ENCODE measurements at regions not wholly inside any gene's neighbourhood (a gene's known extent, or its start where the extent isn't known, plus 50 kb on each side); places are given as distances from the start of the nearest gene placed in this dataset.
"Not testable (repeated sequence)": the region's sequence is repeated elsewhere in the genome, so short reads cannot be mapped to it uniquely, and the experiment has no call there.

DNA sequence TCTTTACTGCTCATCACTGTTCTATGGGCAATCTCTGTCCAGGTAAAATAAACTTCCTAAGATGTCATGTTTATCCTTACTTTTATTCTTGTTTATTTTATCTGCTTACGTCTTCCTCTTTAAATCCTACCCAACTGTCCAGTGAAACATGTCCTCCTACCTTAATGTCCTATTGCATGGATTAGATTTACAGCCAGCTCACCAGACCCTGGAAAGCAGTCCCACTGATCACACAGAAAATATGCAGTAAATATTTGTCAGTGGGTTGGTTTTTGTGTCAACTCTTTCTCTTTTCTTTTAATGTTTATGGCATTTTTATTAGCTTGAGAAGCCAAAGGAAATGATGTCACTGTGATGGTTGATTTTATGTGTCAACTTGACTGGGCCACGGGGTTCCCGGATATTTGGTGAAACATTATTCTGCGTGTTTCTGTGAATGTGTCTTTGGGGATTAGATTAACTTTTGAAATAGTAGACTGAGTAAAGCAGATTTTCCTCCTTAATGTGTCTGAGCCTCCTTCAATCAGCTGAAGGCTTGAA lies 258.3 kb downstream of the SRGAP2C start:
- no peak for DNase-seq

DNA sequence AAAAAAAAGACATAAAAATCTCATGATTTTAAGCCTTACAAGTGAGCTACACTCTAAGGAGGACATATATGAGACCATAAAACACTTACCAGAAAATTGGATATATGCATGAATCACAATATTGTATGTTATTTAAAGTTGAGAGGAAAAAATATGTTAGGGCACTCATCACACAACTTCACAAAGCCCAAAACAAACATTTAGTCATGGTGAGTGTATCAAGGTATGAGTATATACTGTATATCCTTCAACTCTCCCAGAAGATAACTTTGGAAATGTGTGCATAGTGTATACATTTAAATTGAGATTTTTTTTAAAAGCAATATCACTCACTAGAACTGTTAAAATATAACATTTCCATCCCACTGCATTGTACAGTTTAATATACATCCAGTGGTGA lies 259.3 kb downstream of the SRGAP2C start:
- DNase-seq: peak; percentile 13

DNA sequence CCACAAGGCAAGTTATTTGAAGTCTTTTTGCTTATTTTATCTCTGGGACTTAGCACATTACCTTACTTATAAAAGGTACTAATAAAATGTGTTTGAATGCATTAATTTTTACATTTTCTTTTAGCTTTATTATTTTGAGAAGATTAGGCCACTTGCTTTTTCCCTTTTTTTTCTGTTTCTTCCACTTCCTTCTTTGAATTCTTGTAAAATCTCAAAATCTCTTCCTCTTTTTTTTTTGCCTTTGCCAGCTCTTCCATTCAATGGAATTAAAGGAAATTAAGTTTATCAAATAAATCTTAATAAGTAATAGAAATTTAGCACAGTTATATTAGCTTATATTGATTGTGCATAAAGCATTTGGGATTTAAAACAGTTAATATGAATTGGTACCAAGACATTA lies 260.9 kb downstream of the SRGAP2C start:
- DNase-seq: no peak

DNA sequence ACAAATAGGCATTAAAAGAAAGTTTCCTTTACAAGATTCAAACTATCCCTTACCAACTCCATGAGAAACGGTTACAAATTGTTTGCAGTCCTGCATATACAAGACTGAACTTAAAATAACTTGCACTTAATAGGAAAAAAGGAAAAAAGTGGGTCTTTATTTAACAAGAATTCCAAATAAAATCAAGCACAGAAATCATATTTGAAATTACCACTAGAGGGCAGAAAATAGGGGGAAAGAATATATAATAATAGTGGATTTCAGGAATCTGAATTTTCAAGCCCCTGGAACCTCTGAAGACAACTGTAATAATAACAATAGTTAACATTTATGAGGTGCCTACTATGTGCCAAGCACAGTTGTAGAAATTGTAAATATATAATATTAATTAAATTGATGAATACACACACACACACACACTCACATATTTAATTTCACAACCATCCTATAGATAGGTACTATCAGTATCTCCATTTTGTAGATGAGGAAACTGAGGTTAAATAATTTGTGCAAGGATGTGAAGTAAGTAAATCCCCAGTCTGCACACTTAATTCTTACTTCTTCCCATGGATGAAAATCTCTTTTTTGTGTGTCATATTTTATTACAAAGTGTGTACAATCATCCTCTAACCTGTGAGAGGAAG lies 262.6 kb downstream of the SRGAP2C start:
- DNase-seq: peak; percentile 13

DNA sequence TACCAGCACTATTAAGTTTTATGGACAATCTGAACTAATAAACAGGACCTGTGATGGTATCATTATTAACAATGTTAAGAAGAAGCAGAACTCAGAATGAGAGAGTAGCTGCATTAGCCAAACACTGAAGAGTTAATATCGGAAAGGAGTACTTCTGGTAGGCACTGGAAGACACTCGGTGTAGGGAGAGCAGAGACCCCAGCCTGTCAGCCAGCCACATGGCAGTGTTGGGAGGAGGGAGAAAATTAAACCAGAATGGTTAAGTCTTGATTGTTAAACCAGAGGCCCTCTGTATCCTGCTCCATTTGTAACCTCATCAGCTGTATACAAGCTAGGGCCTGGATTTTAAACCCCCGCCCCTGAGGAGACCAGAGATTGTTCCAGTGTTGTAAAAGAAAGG lies 263.3 kb downstream of the SRGAP2C start:
- not testable (repeated sequence) for DNase-seq

DNA sequence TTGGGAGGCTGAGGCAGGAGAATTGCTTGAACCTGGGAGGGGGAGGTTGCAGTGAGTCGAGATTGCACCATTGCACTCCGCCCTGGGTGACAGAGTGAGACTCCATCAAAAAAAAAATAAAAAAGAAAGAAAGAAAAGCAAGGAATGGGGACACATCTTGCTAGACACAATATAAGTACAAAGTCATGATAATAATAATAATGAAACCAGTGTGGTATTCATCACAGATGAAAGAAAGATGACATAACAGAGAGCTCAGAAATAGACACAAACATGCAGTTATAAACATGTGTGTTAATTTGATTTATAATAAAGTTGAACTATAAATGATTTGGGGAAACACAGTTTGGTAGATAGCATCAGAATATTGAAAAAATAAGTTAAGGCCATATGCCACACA lies 264.1 kb downstream of the SRGAP2C start:
- no peak for DNase-seq

DNA sequence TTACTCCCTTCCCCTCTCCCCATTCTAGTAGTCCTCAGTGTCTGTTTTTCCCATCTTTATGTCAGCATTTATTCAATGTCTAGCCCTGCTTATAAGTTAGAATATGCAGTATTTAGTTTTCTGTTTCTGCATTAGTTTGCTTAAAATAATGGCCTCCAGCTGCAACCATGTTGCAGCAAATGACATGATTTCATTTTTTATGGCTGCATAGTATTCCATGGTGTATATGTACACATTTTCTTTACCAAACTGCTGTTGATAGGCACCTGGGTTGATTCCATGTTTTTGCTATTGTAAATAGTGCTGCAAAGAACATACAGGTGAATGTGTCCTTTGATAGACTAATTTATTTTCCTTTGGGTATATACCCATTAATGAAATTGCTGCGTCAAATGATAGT lies 267.7 kb downstream of the SRGAP2C start:
- DNase-seq: no peak

DNA sequence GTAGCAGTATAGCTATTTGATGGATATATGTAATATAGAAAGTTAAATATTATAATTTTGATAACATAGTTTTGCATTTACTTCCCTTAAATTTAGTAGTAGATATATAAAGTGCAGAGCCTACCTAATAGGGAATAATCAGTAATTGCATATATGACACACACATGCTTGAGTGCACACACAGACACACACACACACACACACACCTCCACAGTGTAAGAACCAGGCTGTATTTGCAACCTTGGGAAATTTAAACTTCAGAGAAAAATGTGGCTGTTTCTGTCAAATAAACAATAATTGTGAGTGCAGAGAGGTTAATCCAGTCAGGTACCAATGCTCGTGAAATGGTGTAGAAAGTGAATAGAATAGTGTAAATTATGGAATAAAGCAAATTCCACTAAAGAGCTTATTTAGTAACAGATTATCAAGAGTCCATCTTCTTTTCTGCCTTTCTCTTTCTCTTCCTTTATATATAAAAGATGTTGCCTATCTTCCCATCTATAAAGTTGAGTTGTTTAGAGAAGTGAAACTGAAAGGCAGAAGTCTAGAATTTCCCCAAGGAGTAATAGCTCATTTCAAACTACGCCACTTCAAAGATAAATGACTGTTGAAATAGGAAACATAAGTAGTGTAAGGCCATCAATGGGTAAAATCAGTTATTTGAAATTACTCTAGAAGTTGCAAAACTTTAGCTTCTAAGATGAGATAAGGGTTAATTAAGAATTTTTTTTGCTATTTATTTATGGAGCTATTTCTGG lies 273.7 kb downstream of the SRGAP2C start:
- no peak for DNase-seq

DNA sequence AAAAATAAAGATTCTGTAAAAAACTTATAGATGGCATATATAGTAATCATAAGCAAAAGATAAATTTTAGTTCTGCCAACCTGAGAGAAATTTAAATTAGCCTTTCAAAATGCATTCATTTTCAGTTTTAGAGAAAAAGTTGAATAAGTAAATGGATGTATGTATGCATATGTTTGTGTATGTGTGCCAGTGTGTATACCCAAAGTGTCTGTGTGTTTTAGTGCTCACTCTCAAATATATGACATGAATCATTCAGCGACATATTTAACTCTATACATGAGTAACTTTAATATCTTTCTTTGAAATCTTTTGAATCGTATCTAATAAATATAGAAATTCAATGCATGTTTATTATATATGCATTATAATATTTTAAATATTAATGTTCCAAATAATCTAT lies 274.5 kb downstream of the SRGAP2C start:
- no peak for DNase-seq

DNA sequence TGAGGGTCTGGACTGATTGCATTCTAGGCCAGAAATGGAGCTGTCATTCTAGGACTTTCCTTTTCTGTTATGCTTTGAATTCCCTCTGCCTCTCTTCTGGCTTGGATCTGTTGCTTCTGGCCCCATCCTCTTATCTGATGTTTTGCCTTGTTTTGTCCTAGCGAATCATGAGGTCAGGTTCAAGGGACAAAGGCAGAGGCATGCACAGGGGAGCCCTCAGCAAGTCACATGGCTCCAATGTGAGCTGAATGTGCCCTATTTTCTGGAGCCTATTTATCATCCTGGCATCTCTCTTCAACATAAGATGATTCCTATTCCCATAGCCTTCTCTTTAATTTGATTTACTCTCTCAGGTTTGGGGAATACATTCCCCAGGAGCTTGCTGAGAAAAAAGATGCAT lies 284.6 kb downstream of the SRGAP2C start:
- DNase-seq: not testable (repeated sequence)

DNA sequence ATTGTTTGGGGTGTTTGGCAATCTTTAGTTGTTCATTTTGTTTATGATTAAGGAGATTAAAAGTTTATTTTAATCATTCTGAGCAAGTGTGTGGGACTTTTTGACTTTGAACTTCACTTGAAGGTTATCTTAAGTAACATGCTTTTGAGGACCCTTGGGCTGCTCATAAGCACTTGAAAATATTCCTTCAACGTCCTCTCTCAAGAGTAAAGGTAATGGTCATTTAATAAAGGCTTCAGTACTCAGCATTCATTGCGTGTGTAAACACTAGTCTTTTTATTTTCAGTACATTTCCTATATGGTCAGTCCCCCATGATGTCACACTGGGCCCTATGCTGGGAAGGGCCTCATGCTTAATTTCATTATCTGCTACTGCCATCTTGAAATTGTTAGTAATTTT lies 285.6 kb downstream of the SRGAP2C start:
- DNase-seq: not testable (repeated sequence)

DNA sequence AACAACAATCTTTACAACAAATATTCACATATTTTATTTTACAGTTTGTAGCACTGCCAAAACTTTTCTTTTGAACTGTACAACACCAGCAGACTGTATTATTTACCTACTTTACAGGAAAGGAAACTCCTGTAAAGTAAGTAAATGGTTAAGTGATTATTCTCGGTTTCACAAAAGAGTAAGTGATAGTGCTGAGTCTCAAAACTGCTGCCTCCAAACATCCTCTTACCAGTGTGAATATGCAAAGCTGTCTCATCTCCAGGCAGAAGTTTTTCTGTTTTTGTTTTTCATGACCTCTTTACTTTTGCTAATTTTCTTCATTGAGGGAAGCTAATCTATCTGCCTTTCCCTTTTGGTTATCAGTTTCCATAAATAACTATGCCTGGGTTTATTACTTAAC lies 286.7 kb downstream of the SRGAP2C start:
- no peak for DNase-seq

DNA sequence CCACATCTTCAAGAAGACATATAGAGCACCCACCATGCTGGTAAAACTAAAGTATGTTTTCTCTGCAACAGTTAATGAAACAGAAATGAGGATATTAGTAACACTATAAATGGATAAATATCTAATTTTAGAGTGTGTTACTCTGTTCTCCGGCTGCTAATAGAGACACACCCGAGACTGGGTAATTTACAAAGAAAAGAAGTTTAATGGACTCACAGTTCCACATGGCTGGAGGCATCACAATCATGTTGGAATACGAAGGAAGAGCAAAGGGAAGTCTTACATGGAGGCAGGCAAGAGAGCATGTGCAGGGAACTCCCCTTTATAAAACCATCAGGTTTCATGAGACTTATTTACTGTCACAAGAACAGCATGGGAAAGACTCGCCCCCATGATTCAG lies 287.2 kb downstream of the SRGAP2C start:
- DNase-seq: no peak

DNA sequence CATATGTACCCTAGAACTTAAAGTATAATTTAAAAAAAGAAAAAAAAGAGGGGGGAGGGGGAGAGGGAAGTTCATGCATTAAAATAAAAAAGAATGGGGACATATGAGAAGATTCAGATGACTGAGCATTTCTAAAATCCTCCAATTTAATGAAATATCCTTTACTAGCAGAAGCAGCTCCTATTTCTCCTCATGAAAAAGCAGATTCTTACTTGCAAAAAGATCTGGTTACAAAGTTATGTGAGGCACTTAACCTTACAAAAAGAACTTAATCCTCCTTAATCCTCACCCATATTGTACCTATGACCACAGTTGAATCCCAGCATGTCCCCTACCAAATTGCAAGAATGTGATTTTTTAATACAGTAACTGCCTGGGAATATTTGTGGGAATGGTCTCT lies 298.5 kb downstream of the SRGAP2C start:
- DNase-seq: no peak

DNA sequence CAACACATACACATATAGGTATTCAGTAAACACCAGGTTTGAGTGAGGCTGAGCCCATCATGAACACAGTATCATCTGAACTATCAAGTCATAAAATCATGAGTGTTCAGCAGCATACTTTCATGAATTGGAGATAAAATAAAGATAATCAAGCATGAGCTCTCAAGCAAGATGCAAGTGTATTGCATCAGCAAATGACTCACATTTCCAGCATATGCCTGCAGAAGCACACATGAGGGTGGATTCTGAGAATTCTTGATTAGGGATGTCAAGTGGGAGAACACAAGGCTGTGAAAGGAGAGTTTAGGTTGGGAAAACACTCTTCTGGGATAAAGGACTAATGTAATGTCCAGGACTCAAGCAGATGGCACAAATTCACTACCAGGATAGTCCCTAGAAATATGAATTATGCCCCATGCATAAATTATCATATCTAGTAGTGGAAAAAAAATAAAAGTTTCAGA lies 299.2 kb downstream of the SRGAP2C start:
- DNase-seq: no peak

DNA sequence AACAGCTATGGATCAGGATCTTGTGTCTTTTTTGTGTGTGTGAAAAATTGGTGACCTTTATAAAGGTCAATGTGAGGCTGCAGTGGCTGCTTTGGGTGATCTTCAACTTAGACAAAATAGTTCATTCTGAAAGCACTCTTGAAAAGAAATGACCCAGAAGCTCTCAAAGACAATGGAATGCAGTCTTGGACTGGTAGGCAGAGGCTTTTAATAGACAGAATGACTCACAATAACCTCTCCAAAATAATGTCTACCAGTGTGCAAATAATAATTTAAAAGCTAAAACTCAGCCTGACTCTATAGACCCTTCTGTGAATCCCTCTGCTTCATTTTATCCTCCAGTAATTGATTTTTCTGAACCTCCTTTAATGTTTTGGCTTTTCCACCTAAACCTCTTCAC lies 310.0 kb downstream of the SRGAP2C start:
- peak; percentile 2 for DNase-seq

DNA sequence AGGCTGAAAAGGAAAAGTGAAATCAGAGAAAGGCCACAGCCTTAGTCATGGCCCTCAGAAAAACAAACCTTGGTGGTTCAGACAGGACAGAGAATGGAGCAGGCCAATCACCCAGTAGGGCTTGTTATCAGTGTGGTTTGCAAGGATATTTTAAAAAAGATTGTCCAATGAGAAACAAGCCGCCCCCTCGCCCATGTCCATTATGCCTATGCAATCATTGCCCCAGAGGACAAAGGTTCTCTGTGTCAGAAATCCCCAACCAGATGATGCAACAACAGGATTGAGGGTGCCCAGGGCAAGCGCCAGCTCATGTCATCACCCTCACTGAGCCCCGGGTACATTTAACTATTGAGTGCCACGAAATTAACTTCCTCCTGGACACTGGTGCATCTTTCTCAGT lies 326.7 kb downstream of the SRGAP2C start:
- DNase-seq: not testable (repeated sequence)

DNA sequence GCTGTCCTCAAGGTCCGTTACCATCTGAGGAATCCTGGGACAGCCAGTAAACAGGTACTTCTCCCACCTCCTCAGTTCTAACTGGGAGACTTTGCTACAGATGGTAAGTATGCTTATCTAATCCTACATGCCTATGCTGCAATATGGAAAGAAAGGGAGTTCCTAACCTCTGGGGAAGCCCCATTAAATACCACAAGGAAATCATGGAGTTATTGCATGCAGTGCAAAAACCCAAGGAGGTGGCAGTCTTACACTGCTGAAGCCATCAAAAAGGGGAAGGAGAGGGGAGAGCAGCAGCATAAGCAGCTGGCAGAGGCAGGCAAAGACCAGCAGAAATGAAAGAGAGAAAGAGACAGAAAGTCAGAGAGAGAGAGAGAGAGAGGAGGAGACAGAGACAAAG lies 327.1 kb downstream of the SRGAP2C start:
- DNase-seq: not testable (repeated sequence)

DNA sequence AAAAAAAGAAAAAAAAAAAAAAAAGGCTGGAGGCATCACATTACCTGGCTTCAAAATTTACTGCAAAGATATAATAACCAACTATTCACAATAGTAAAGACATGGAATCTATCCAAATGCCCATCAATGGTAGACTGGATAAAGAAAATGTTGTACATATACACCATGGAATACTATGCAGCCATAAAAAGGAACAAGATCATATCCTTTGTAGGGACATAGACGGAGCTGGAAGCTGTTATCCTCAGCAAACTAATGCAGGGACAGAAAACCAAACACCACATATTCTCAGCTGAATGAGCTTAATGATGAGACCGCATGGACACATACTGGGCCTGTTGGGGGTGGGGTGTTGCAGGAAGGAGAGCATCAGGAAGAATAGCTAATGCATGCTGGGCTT lies 330.5 kb downstream of the SRGAP2C start:
- no peak for DNase-seq

DNA sequence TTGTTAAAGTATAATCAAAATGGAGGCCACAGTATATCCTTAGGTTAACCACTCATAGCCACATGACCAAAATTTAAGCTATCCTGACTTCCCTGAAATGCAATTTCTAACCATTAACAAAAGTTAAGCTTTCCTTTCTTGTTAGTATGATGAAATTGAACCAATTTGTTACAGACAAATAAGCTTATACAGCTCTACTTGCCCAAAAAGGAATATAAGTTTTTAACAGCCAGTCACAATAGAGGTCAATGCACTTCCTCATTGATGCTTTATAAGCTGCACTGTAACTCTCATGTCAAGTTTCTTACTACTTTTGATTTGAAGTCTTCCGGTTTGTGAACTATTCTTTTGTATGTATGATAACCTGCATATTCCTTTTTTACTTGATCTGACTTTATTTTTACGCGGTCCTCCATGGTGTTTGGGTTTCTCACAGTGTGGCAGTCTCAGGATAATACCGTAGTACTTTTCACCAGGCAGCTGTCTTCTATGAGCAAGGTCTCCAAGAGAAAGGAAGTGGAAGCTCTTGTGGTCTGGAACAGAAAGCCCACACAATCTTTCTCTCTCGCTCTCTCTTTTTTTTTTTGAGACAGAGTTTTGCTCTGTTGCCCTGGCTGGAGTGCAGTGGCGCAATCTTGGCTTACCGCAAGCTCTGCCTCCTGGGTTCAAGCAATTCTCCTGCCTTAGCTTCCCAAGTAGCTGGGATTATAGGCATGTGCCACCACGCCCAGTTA lies 331.6 kb downstream of the SRGAP2C start:
- no peak for DNase-seq

DNA sequence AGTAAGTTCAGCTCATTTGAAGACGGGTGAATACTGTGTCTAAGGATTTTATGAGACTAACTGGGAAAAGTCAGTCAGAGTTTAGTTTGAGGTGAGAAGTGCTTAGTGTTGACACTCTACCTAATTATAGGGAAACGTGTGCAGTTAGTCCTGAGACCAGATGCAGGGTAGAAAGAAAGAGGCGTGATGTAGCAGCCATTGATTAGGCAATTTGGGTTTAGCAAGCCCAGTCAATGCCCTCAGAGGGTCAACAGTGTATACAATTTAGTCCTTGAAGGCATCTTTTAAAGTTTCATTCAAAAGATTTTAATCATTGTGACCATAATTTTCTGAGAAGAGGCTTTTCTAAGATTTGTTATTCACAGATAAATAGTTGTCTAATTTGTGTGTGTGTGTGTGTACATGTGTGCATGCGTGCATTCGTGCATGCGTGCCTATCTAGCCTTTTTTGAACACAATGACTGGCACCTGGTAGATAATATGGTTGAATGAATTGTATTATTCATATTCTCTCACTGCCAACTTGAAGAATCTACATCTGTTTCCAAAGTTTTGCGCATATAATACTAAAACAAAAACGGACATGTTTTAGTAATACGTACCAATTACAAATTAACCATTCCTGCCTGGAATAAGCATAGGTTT lies 332.9 kb downstream of the SRGAP2C start:
- DNase-seq: no peak

DNA sequence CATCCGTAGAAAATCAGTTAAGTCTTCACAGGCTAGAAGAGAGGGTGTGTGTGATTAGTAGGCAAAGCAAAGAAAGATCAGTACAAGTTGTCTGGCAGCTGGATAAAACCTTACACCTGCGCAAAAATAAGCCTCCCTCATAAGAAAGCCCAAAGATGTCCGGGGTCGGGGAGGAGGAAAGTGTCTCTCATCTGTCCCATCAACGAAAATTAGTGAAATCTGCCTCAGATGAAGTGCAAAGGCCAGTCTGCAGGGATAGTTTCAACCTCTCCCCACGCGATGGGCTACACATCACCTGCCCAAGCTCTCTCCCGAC lies 333.9 kb downstream of the SRGAP2C start:
- DNase-seq: no peak

DNA sequence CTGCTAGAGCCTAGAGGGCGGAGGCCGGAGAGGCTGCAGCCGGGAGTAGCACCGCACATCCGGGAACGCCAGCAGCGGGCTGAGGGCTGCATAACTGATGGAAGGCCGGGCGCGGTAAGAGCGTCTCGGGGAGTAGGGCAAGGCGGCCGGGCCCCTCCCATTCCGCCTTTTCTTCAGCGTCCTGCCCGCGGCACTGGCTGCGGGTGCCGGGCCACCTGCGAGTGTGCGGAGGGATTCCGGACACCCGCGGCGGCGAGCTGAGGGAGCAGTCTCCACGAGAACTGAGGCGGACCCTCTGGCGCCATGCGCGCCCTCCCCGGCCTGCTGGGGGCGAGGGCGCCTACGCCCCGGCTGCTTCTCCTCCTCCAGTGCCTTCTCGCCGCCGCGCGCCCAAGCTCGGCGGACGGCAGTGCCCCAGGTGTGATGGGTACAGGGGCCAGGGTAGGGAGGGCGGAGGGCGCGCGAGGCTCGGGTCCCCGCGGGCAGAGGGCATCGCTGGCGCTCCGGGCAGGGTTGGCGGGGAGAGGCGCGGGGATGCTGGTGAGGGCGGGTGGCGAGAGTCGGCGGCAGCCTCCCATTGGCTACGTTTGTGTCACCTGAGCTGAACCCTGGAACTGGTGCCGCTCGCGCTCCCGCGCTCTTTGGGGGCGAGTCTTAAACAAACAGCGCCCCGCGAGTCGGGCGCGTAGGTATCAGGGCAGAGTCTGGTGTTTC lies 334.4 kb downstream of the SRGAP2C start:
- peak; percentile 86 for DNase-seq
